NT2/D1 (cell line): ENCODE measurements at regions not wholly inside any gene's neighbourhood (a gene's known extent, or its start where the extent isn't known, plus 50 kb on each side); places are given as distances from the start of the nearest gene placed in this dataset.

ENCODE experiments used
- DNase-seq: peaks from one replicate; pipeline ENCODE4 v3.0.0-alpha.2; 2011; ENCODE audit warnings: low read depth, low spot score
- H3K27me3 ChIP-seq: 2 replicates; pipeline ENCODE4 v1.6.0; 2011; ENCODE audit warnings: mild to moderate bottlenecking; ENCODE audit not compliant: insufficient read length, insufficient read depth
- H3K36me3 ChIP-seq: 2 replicates; pipeline ENCODE4 v1.6.1; 2011; ENCODE audit warnings: mild to moderate bottlenecking, low read length, mixed read lengths; ENCODE audit not compliant: insufficient read depth, insufficient read length
- H3K4me1 ChIP-seq: 2 replicates; pipeline ENCODE4 v1.5.1; 2011; ENCODE audit not compliant: insufficient read depth, insufficient read length
- H3K4me3 ChIP-seq: 2 replicates; pipeline ENCODE4 v1.5.1; 2011; ENCODE audit warnings: low read depth; ENCODE audit not compliant: insufficient read length
- H3K9ac ChIP-seq: 2 replicates; pipeline ENCODE4 v1.6.0; 2011; ENCODE audit warnings: low read depth; ENCODE audit not compliant: insufficient read length
- H3K9me3 ChIP-seq: 2 replicates; pipeline ENCODE4 v1.5.1; 2011; ENCODE audit warnings: mild to moderate bottlenecking, low read length; ENCODE audit not compliant: insufficient read depth
- SUZ12 ChIP-seq: IDR thresholded peaks from 2 replicates; pipeline ENCODE4 v1.6.1; 2011; ENCODE audit not compliant: insufficient read length, insufficient read depth; ENCODE audit errors: extremely low read depth
- YY1 ChIP-seq: IDR thresholded peaks from 2 replicates; pipeline ENCODE4 v1.6.1; 2011; ENCODE audit not compliant: insufficient read length, insufficient read depth
- ZNF274 ChIP-seq: IDR thresholded peaks from 2 replicates; pipeline ENCODE4 v1.6.1; 2011; ENCODE audit warnings: mild to moderate bottlenecking, low read depth, low read length

- no peak for DNase-seq
- no peaks in the 10 kb centered on the region for H3K4me1 ChIP-seq
- no peak overlapping the region for H3K4me3 ChIP-seq
- H3K9ac ChIP-seq, result no peak overlapping the region
- no peaks in the 10 kb centered on the region for H3K9me3 ChIP-seq
- H3K27me3 ChIP-seq, result no peaks in the 10 kb centered on the region
- TF ChIP-seq ZNF274, result no peak
- TF ChIP-seq YY1, result no peak
- TF ChIP-seq SUZ12, result no peak
- no peaks in the 10 kb centered on the region for H3K36me3 ChIP-seq
Measured at GRCh38 chr7:16933296-16934279, 51.8 kb upstream of the AGR3 start.

- DNase-seq, result no peak
Measured at GRCh38 chr7:16934722-16935340, 53.0 kb upstream of the AGR3 start.

GRCh38 chr7:16935341-16935735 lies 53.6 kb upstream of the AGR3 start:
- Histone ChIP-seq H3K9ac (no peak overlapping the region), H3K9me3 (no peaks in the 10 kb centered on the region), H3K36me3 (no peaks in the 10 kb centered on the region), H3K4me3 (no peak overlapping the region), H3K27me3 (no peaks in the 10 kb centered on the region), H3K4me1 (no peaks in the 10 kb centered on the region)
- no peak for TF ChIP-seq ZNF274
- DNase-seq, result no peak

More at GRCh38 chr7:16934722-16935340, 53.0 kb upstream of the AGR3 start:
- Histone ChIP-seq H3K4me1 (no peaks in the 10 kb centered on the region), H3K27me3 (no peaks in the 10 kb centered on the region), H3K9ac (no peak overlapping the region), H3K4me3 (no peak overlapping the region), H3K9me3 (no peaks in the 10 kb centered on the region), H3K36me3 (no peaks in the 10 kb centered on the region)
- TF ChIP-seq ZNF274 (no peak), YY1 (no peak), SUZ12 (no peak)

GRCh38 chr7:16936626-16937422 lies 55.0 kb upstream of the AGR3 start:
- Histone ChIP-seq H3K4me1 (no peaks in the 10 kb centered on the region), H3K27me3 (no peaks in the 10 kb centered on the region), H3K4me3 (no peak overlapping the region), H3K9ac (no peak overlapping the region), H3K36me3 (no peaks in the 10 kb centered on the region), H3K9me3 (peaks cover 2% of the 10 kb centered on the region; the same call in 1 of the 2 replicates)
- TF ChIP-seq ZNF274, result no peak
- DNase-seq, result no peak

- no peaks in the 10 kb centered on the region for H3K4me1 ChIP-seq
- DNase-seq, result no peak
- H3K27me3 ChIP-seq, result no peaks in the 10 kb centered on the region
- H3K9ac ChIP-seq, result no peak overlapping the region
- TF ChIP-seq ZNF274 (no peak), YY1 (no peak), SUZ12 (no peak)
- no peak overlapping the region for H3K4me3 ChIP-seq
- peaks cover 24% of the 10 kb centered on the region; the same call in 1 of the 2 replicates for H3K9me3 ChIP-seq
- H3K36me3 ChIP-seq, result no peaks in the 10 kb centered on the region
Measured at GRCh38 chr7:16939161-16939560, 57.4 kb upstream of the AGR3 start.

GRCh38 chr7:16940776-16941175 lies 59.0 kb upstream of the AGR3 start:
- Histone ChIP-seq H3K36me3 (no peaks in the 10 kb centered on the region), H3K9me3 (peaks cover 29% of the 10 kb centered on the region; the same call in 1 of the 2 replicates), H3K4me3 (no peak overlapping the region), H3K27me3 (no peaks in the 10 kb centered on the region), H3K4me1 (no peaks in the 10 kb centered on the region), H3K9ac (no peak overlapping the region)
- no peak for DNase-seq
- TF ChIP-seq SUZ12 (no peak), YY1 (no peak), ZNF274 (no peak)

GRCh38 chr7:16942929-16943509 lies 61.2 kb upstream of the AGR3 start:
- Histone ChIP-seq H3K36me3 (no peaks in the 10 kb centered on the region), H3K4me3 (no peak overlapping the region), H3K4me1 (no peaks in the 10 kb centered on the region), H3K9ac (no peak overlapping the region), H3K9me3 (peaks cover 44% of the 10 kb centered on the region; the same call in 1 of the 2 replicates), H3K27me3 (no peaks in the 10 kb centered on the region)
- no peak for DNase-seq
- TF ChIP-seq SUZ12 (no peak), ZNF274 (no peak), YY1 (no peak)
